ENCODE measurements at regions not wholly inside any gene's neighbourhood (a gene's known extent, or its start where the extent isn't known, plus 50 kb on each side); places are given as distances from the start of the nearest gene placed in this dataset.

DNA sequence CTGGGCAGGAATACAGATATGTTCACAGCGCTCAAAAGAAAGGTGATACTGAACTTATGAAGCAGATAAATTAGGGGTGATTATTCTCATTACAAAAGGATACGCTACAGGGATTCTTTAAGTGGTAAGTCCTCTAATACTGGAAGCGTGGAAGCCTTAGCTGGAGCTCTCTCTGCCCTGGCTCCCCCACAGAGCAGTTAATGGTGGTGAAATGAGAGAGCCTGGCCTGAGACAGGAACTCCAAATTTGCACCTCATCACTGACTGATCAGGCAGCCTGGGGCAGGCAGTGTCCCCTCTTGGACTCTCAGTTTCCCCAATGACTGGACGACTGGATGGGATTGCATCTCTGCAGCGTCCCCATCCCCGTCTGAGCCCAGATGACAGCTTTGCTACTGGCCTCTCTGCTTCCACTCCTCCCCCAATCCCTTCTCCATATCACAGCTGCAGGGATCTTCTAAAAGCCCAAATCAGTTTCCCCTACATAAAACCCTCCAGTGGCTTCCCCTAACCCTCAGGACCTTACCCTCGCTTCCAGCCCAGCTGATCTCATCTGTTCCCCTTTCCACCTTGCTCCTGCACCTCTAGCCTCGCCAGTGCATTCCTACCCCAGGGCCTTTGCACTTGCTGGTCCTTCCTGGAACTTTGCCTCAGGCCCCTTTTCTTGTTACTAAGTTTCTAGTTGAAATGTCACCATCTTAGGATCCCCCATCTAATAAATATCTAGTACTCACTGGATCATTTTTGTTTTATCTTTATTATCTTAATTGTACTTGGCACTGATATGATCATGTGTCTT, 171.7 kb upstream of the LHX5 start:
- DNase-seq = no peak
- Histone ChIP-seq H3K4me1 (ENCODE audit: low read length) (no peaks in the 10 kb centered on the region), H3K4me3 (ENCODE audit: low read length) (no peak overlapping the region), H3K9me3 (ENCODE audit: low read length) (no peaks in the 10 kb centered on the region), H4K20me1 (ENCODE audit: insufficient read depth, low read depth, low read length) (no peaks in the 10 kb centered on the region), H3K4me2 (ENCODE audit: low read depth, low read length, poor library complexity, severe bottlenecking) (no peak overlapping the region), H2AFZ (ENCODE audit: low read length) (no peak overlapping the region), H3K79me2 (ENCODE audit: low read length) (no peaks in the 10 kb centered on the region), H3K9me2 (replicated peaks; ENCODE audit: insufficient read depth, low read length) (no peaks in the 10 kb centered on the region), H3K36me3 (ENCODE audit: insufficient read depth, low read length) (no peaks in the 10 kb centered on the region), H3K27ac (ENCODE audit: low read length) (no peak overlapping the region), H3K27me3 (ENCODE audit: low read length) (no peaks in the 10 kb centered on the region), H3K9ac (ENCODE audit: low read length) (no peak overlapping the region)

DNA sequence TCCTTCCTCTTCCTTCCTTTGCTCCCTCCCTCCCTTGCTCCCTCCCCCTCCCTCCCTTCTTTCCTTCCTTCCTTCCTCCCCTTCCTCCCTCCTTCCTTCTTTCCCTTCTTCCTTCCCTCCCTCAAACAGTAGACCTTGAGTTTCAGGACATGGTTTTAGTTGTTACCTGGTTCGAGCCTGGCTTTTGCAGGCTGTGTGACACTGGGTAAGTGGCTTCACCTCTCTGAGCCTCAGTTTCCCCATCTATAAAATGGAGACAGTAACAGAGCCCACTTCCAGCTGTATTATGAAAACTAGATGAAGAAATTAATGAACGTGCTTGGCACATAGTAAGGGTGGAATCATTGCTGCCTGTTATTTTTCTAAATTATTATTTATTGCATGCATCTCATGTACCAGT, 171.0 kb upstream of the LHX5 start:
- no peak overlapping the region for H3K9ac ChIP-seq (ENCODE audit: low read length)
- no peaks in the 10 kb centered on the region for H3K9me2 ChIP-seq (replicated peaks; ENCODE audit: insufficient read depth, low read length)
- no peak overlapping the region for H2AFZ ChIP-seq (ENCODE audit: low read length)
- H3K36me3 ChIP-seq (ENCODE audit: insufficient read depth, low read length) = no peaks in the 10 kb centered on the region
- no peaks in the 10 kb centered on the region for H3K9me3 ChIP-seq (ENCODE audit: low read length)
- H3K79me2 ChIP-seq (ENCODE audit: low read length) = no peaks in the 10 kb centered on the region
- no peak for DNase-seq
- H3K4me2 ChIP-seq (ENCODE audit: low read depth, low read length, poor library complexity, severe bottlenecking) = no peak overlapping the region
- H3K4me1 ChIP-seq (ENCODE audit: low read length) = no peaks in the 10 kb centered on the region
- H3K27ac ChIP-seq (ENCODE audit: low read length) = no peak overlapping the region
- H4K20me1 ChIP-seq (ENCODE audit: insufficient read depth, low read depth, low read length) = no peaks in the 10 kb centered on the region
- no peaks in the 10 kb centered on the region for H3K27me3 ChIP-seq (ENCODE audit: low read length)
- no peak overlapping the region for H3K4me3 ChIP-seq (ENCODE audit: low read length)

DNA sequence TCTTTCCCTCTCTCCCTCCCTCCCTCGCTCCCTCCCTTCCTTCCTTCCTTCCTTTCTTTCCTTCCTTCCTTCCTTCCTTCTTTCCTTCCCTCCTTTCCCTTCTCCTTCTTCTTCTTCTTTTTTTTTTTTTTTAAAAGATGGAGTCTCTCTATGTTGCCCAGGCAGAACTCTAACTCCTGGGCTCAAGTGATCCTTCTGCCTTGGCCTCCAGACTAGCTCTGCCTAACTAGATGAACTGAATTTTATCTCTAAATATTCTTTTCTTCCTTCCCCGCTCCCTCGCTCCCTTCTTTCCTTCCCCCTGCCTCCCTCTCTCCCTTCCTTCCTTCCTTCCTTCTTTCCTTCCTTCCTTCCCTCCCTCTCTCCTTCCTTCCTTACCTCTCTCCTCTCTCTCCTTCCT, 170.5 kb upstream of the LHX5 start:
- Histone ChIP-seq H2AFZ (ENCODE audit: low read length) (no peak overlapping the region), H3K9ac (ENCODE audit: low read length) (no peak overlapping the region), H3K9me3 (ENCODE audit: low read length) (no peaks in the 10 kb centered on the region), H3K79me2 (ENCODE audit: low read length) (no peaks in the 10 kb centered on the region), H4K20me1 (ENCODE audit: insufficient read depth, low read depth, low read length) (no peaks in the 10 kb centered on the region), H3K9me2 (replicated peaks; ENCODE audit: insufficient read depth, low read length) (no peaks in the 10 kb centered on the region), H3K4me3 (ENCODE audit: low read length) (no peak overlapping the region), H3K4me2 (ENCODE audit: low read depth, low read length, poor library complexity, severe bottlenecking) (no peak overlapping the region), H3K4me1 (ENCODE audit: low read length) (no peaks in the 10 kb centered on the region), H3K36me3 (ENCODE audit: insufficient read depth, low read length) (no peaks in the 10 kb centered on the region), H3K27me3 (ENCODE audit: low read length) (no peaks in the 10 kb centered on the region), H3K27ac (ENCODE audit: low read length) (no peak overlapping the region)
- DNase-seq = no peak

DNA sequence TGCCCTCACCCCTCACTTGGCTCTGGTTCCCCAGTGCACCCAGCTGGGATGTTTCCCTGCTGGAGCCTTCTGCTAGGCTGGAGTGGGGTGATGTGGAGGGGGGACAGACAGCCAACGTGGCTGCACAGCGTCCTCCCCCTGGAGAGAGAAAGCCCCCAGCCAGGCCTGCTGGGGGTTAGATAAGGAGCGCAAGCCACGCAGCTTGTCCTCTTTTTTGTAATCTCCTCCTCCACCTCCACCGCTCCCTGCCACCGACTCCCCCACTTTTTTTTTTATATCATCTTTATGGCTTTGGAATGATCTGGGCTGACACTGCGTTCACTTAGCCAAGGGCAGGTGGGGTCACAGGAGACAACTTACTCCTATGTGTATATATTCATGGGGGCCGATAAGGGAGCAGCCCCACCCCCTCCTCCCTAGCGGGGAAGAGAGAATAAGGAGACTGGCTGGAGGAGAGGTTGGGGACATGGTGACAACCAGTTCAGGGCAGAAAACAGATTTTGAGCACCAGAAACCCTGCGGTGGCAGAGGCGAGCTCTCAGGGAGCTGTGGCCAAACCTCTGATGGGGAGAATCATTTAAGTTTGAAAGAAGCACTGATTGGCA, 169.9 kb upstream of the LHX5 start:
- Histone ChIP-seq H4K20me1 (ENCODE audit: insufficient read depth, low read depth, low read length) (no peaks in the 10 kb centered on the region), H3K9ac (ENCODE audit: low read length) (no peak overlapping the region), H3K4me3 (ENCODE audit: low read length) (no peak overlapping the region), H3K36me3 (ENCODE audit: insufficient read depth, low read length) (no peaks in the 10 kb centered on the region), H2AFZ (ENCODE audit: low read length) (no peak overlapping the region), H3K79me2 (ENCODE audit: low read length) (no peaks in the 10 kb centered on the region), H3K4me1 (ENCODE audit: low read length) (no peaks in the 10 kb centered on the region), H3K9me3 (ENCODE audit: low read length) (no peaks in the 10 kb centered on the region), H3K9me2 (replicated peaks; ENCODE audit: insufficient read depth, low read length) (no peaks in the 10 kb centered on the region), H3K27ac (ENCODE audit: low read length) (no peak overlapping the region), H3K4me2 (ENCODE audit: low read depth, low read length, poor library complexity, severe bottlenecking) (no peak overlapping the region), H3K27me3 (ENCODE audit: low read length) (no peaks in the 10 kb centered on the region)
- DNase-seq = no peak

DNA sequence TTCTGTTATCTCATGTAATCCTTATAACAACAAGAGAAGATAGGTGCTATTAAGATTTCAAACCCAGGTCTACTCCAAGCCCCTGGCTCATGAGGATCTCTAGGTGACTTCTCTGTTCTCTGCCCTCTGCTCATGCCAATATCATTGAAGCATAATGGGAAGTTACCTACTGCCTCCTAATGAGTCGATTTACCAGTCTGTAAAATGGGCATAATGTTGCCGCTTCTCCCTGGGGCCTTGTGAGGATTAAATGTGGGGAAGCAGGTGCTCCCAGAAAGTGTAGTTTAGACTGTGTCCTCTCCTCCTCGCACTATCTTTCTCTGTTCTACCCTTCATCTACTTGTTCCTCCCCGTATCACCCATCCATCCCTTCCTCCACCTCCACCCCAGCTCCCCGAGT, 169.2 kb upstream of the LHX5 start:
- no peak overlapping the region for H3K4me2 ChIP-seq (ENCODE audit: low read depth, low read length, poor library complexity, severe bottlenecking)
- no peak overlapping the region for H2AFZ ChIP-seq (ENCODE audit: low read length)
- H3K9me2 ChIP-seq (replicated peaks; ENCODE audit: insufficient read depth, low read length) = no peaks in the 10 kb centered on the region
- H3K4me3 ChIP-seq (ENCODE audit: low read length) = no peak overlapping the region
- H3K27ac ChIP-seq (ENCODE audit: low read length) = no peak overlapping the region
- H3K4me1 ChIP-seq (ENCODE audit: low read length) = no peaks in the 10 kb centered on the region
- DNase-seq = no peak
- no peaks in the 10 kb centered on the region for H4K20me1 ChIP-seq (ENCODE audit: insufficient read depth, low read depth, low read length)
- no peaks in the 10 kb centered on the region for H3K27me3 ChIP-seq (ENCODE audit: low read length)
- H3K9me3 ChIP-seq (ENCODE audit: low read length) = no peaks in the 10 kb centered on the region
- no peaks in the 10 kb centered on the region for H3K79me2 ChIP-seq (ENCODE audit: low read length)
- no peaks in the 10 kb centered on the region for H3K36me3 ChIP-seq (ENCODE audit: insufficient read depth, low read length)
- H3K9ac ChIP-seq (ENCODE audit: low read length) = no peak overlapping the region

DNA sequence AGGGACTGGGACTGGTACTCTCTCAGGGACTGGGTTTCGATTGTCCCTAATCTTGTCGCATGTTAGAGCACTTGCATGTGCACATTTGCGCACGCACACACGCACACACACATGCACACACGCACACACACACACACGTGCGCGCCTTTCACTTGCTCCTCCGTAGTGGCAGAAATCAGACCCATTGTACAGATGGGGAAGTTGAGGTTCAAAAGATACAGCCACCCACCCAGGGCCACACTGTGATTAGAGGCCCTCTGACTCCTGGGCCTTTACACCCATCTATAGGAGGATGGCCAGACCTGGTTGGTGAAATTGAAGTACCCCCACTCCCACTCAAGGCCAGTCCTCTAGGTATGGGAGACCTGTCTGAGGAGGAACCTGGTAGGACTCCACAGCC, 167.8 kb upstream of the LHX5 start:
- Histone ChIP-seq H3K9me2 (replicated peaks; ENCODE audit: insufficient read depth, low read length) (no peaks in the 10 kb centered on the region), H3K9ac (ENCODE audit: low read length) (no peak overlapping the region), H3K9me3 (ENCODE audit: low read length) (no peaks in the 10 kb centered on the region), H3K36me3 (ENCODE audit: insufficient read depth, low read length) (no peaks in the 10 kb centered on the region), H3K4me1 (ENCODE audit: low read length) (no peaks in the 10 kb centered on the region), H3K27me3 (ENCODE audit: low read length) (no peaks in the 10 kb centered on the region), H2AFZ (ENCODE audit: low read length) (no peak overlapping the region), H4K20me1 (ENCODE audit: insufficient read depth, low read depth, low read length) (no peaks in the 10 kb centered on the region), H3K79me2 (ENCODE audit: low read length) (no peaks in the 10 kb centered on the region), H3K27ac (ENCODE audit: low read length) (no peak overlapping the region), H3K4me3 (ENCODE audit: low read length) (no peak overlapping the region), H3K4me2 (ENCODE audit: low read depth, low read length, poor library complexity, severe bottlenecking) (no peak overlapping the region)
- no peak for DNase-seq

DNA sequence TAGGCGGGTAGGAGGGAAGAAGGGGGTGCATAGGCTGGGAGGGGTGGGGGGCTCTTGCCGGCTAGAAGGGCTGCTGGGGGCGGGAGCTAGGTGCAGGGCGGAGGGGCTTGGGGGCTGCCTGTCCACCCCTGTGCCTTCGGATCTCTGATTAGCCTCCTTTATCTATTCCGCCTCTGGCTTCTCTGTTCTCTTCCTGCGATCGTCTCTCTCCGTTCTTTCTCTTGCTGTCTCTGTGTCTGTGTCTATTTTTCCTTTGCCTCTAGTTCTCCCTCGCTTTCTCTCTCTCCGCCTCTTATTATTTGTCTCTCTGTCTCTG, 166.7 kb upstream of the LHX5 start:
- no peak overlapping the region for H3K4me3 ChIP-seq (ENCODE audit: low read length)
- H3K9me2 ChIP-seq (replicated peaks; ENCODE audit: insufficient read depth, low read length) = no peaks in the 10 kb centered on the region
- H3K27me3 ChIP-seq (ENCODE audit: low read length) = no peaks in the 10 kb centered on the region
- H3K4me2 ChIP-seq (ENCODE audit: low read depth, low read length, poor library complexity, severe bottlenecking) = no peak overlapping the region
- DNase-seq = no peak
- H3K9ac ChIP-seq (ENCODE audit: low read length) = no peak overlapping the region
- no peaks in the 10 kb centered on the region for H3K79me2 ChIP-seq (ENCODE audit: low read length)
- no peaks in the 10 kb centered on the region for H3K4me1 ChIP-seq (ENCODE audit: low read length)
- H2AFZ ChIP-seq (ENCODE audit: low read length) = no peak overlapping the region
- H3K36me3 ChIP-seq (ENCODE audit: insufficient read depth, low read length) = no peaks in the 10 kb centered on the region
- H4K20me1 ChIP-seq (ENCODE audit: insufficient read depth, low read depth, low read length) = no peaks in the 10 kb centered on the region
- H3K27ac ChIP-seq (ENCODE audit: low read length) = no peak overlapping the region
- no peaks in the 10 kb centered on the region for H3K9me3 ChIP-seq (ENCODE audit: low read length)

DNA sequence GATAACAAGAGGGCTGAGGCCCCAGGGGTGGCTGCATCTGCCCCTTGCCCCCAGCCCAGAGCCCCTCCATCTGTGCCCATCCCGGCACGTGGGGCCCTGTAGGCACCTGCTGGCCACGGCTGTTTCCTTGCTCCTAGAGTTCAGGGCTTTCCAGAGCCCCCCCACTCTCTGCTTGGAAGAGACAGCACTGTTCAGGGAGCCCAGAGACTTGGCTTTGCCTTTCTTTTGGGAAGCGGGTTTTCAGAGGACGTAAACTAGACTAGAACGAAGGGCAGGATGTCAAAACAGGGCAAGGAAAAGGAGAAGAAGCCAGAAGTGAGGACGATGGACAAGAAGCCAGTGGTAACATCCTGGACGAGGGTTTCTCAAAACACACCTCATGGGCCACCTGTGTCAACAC, 163.3 kb upstream of the LHX5 start:
- Histone ChIP-seq H3K4me1 (ENCODE audit: low read length) (no peaks in the 10 kb centered on the region), H3K9ac (ENCODE audit: low read length) (no peak overlapping the region), H3K4me3 (ENCODE audit: low read length) (no peak overlapping the region), H3K9me3 (ENCODE audit: low read length) (no peaks in the 10 kb centered on the region), H3K9me2 (replicated peaks; ENCODE audit: insufficient read depth, low read length) (no peaks in the 10 kb centered on the region), H3K27me3 (ENCODE audit: low read length) (peaks cover 4% of the 10 kb centered on the region; the same call in 1 of the 2 replicates), H2AFZ (ENCODE audit: low read length) (no peak overlapping the region), H3K36me3 (ENCODE audit: insufficient read depth, low read length) (no peaks in the 10 kb centered on the region), H3K79me2 (ENCODE audit: low read length) (no peaks in the 10 kb centered on the region), H4K20me1 (ENCODE audit: insufficient read depth, low read depth, low read length) (no peaks in the 10 kb centered on the region), H3K27ac (ENCODE audit: low read length) (no peak overlapping the region), H3K4me2 (ENCODE audit: low read depth, low read length, poor library complexity, severe bottlenecking) (no peak overlapping the region)
- no peak for DNase-seq
